Esophagus mucosa (tissue), 1 donor: ENCODE measurements at regions not wholly inside any gene's neighbourhood (a gene's known extent, or its start where the extent isn't known, plus 50 kb on each side); places are given as distances from the start of the nearest gene placed in this dataset.
"Not testable (repeated sequence)": the region's sequence is repeated elsewhere in the genome, so short reads cannot be mapped to it uniquely, and the experiment has no call there.

Experiments used
- ATAC-seq: fragments of 200-7000 bp; cut with Tn5 transposase; one replicate; pipeline ENCODE4 v1.9.1; 2020
- donor health status: DM: yes; HTN: yes; CAD: no.

- ATAC-seq: no peak
These were observed 161.5 kb downstream of the NRIP1 start for GRCh38 chr21:14903172-14903865.

- ATAC-seq: no peak
These were observed 163.3 kb downstream of the NRIP1 start for GRCh38 chr21:14901482-14901958.

GRCh38 chr21:14900611-14901010 lies 164.2 kb downstream of the NRIP1 start:
- no peak for ATAC-seq

GRCh38 chr21:14900058-14900457 lies 164.7 kb downstream of the NRIP1 start:
- no peak for ATAC-seq

- ATAC-seq: no peak
These were observed 169.0 kb downstream of the NRIP1 start for GRCh38 chr21:14895792-14896191.

GRCh38 chr21:14890141-14890540 lies 174.7 kb downstream of the NRIP1 start:
- ATAC-seq: no peak

GRCh38 chr21:14889080-14889810 lies 175.6 kb downstream of the NRIP1 start:
- ATAC-seq: no peak

- no peak for ATAC-seq
These were observed 176.6 kb downstream of the NRIP1 start for GRCh38 chr21:14888202-14888601.

GRCh38 chr21:14886001-14886400 lies 178.8 kb downstream of the NRIP1 start:
- ATAC-seq: no peak

- no peak for ATAC-seq
These were observed 181.4 kb downstream of the NRIP1 start for GRCh38 chr21:14883351-14883750.

- ATAC-seq: not testable (repeated sequence)
These were observed 182.3 kb downstream of the NRIP1 start for GRCh38 chr21:14882545-14882944.

GRCh38 chr21:14881863-14882499 lies 182.8 kb downstream of the NRIP1 start:
- ATAC-seq: no peak

GRCh38 chr21:14880922-14881321 lies 183.9 kb downstream of the NRIP1 start:
- ATAC-seq: peak; percentile 33

- ATAC-seq: no peak
These were observed 185.3 kb downstream of the NRIP1 start for GRCh38 chr21:14879458-14879857.

- ATAC-seq: peak; percentile 31
These were observed 185.8 kb downstream of the NRIP1 start for GRCh38 chr21:14878971-14879370.

- ATAC-seq: peak; percentile 64
These were observed 187.1 kb downstream of the NRIP1 start for GRCh38 chr21:14877581-14878228.

- ATAC-seq: no peak
These were observed 188.3 kb downstream of the NRIP1 start for GRCh38 chr21:14876524-14876840.

GRCh38 chr21:14875704-14876523 lies 188.9 kb downstream of the NRIP1 start:
- no peak for ATAC-seq

GRCh38 chr21:14875186-14875585 lies 189.6 kb downstream of the NRIP1 start:
- ATAC-seq: no peak

GRCh38 chr21:14874379-14874778 lies 190.4 kb downstream of the NRIP1 start:
- peak; percentile 68 for ATAC-seq

- ATAC-seq: no peak
These were observed 192.9 kb downstream of the NRIP1 start for GRCh38 chr21:14871861-14872260.

GRCh38 chr21:14870853-14871149 lies 194.0 kb downstream of the NRIP1 start:
- ATAC-seq: no peak
